Astrocyte of the cerebellum (primary cell): ENCODE measurements at regions not wholly inside any gene's neighbourhood (a gene's known extent, or its start where the extent isn't known, plus 50 kb on each side); places are given as distances from the start of the nearest gene placed in this dataset.

Experiments used
- DNase-seq: peaks from one replicate; pipeline ENCODE4 v3.0.0-alpha.2; 2011; ENCODE audit warnings: low read depth
- H3K4me3 ChIP-seq: 2 replicates; pipeline ENCODE4 v1.5.1; 2011; ENCODE audit warnings: mild to moderate bottlenecking, low read depth, low read length, moderate library complexity
- in situ Hi-C: cut with HindIII; loops from 2 replicates; pipeline ENCODE4 v1.10.0; 2017; ENCODE audit warnings: low sequenced_read_pairs
- TF ChIP-seq, protein P1 (sequence below): IDR thresholded peaks from 2 replicates; pipeline ENCODE4 v1.5.1; 2012; ENCODE audit warnings: low read length, low read depth, moderate library complexity, mild to moderate bottlenecking; ENCODE audit errors: missing control alignments

DNA sequence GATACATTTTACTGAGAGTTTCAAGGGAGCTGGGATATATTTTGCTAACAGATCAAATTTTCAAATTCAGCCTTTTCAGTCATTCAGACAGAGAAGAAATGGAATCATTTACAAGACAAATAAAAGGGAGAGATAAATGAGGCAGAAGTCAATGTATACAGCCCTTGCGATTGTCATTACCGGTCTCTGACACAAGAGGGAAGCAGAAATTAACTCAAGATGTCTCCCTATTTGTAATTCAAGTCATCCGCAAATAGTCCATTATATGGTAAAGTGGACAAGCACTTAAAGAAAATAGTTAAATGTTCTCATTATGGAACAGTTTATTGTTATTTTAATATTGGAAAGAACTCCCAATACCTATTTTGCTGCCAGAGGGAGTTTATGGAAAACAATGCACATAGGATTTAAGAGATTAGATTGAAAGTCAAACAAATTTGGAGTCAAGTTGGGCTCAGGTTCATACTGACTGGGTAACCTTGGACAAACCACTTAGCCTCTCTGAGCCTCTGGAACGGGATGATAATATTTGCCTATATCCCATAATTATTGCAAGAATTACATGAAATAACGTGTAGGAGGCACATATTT lies 89.3 kb upstream of the PRKCQ start:
- TF ChIP-seq, protein P1, sequence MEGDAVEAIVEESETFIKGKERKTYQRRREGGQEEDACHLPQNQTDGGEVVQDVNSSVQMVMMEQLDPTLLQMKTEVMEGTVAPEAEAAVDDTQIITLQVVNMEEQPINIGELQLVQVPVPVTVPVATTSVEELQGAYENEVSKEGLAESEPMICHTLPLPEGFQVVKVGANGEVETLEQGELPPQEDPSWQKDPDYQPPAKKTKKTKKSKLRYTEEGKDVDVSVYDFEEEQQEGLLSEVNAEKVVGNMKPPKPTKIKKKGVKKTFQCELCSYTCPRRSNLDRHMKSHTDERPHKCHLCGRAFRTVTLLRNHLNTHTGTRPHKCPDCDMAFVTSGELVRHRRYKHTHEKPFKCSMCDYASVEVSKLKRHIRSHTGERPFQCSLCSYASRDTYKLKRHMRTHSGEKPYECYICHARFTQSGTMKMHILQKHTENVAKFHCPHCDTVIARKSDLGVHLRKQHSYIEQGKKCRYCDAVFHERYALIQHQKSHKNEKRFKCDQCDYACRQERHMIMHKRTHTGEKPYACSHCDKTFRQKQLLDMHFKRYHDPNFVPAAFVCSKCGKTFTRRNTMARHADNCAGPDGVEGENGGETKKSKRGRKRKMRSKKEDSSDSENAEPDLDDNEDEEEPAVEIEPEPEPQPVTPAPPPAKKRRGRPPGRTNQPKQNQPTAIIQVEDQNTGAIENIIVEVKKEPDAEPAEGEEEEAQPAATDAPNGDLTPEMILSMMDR = peak; percentile 71
- no peak overlapping the region for H3K4me3 ChIP-seq
- in situ Hi-C loops = no loop called here
- DNase-seq = peak; percentile 43

DNA sequence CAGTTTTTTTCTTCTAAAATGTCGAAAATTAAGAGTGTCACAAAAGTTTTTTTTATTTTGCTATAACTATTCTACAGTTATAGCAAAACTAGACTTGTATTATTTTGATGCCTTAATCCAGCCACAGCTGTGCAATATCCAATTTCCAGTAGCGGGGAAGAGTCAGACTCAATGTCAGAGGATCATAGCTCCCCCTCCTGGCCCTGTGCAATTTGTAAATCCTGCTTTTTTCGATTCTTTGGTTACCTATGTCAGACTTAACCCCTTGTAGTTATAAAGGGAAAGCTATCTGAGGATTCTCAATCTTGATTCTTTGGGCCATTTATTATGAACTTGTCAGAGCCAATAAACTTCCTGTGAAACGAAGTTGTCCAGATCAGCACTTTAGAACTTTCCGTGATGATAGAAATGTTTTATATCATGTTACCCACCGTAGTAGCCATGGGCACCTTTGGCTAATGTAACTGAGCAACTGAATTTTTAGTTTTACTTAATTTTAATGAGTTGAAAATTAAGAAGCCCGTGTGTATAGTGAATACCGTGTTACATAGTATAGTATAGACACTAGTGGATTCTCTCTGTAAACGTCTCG lies 87.7 kb upstream of the PRKCQ start:
- in situ Hi-C loops = no loop called here
- no peak overlapping the region for H3K4me3 ChIP-seq
- TF ChIP-seq, protein P1 = peak; percentile 76
- DNase-seq = peak; percentile 22

DNA sequence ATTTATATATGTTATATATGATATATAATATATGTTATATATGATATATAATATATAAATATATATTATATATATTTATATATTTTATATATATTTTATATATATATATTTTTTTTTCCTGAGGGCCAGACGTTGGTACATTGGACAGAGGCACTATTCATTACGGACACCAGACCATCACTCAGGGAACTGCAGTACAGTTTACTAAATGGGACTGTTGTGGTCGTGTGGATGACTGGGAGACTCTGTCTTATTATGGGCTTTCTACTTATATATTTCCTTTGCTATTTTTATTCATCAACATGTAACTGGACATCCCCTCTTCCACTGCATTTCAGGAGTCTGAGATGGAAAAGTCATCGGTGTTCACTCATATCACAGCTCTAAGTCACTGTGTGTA lies 87.1 kb upstream of the PRKCQ start:
- TF ChIP-seq, protein P1 = no peak
- H3K4me3 ChIP-seq = no peak overlapping the region
- in situ Hi-C loops = no loop called here
- DNase-seq = no peak

DNA sequence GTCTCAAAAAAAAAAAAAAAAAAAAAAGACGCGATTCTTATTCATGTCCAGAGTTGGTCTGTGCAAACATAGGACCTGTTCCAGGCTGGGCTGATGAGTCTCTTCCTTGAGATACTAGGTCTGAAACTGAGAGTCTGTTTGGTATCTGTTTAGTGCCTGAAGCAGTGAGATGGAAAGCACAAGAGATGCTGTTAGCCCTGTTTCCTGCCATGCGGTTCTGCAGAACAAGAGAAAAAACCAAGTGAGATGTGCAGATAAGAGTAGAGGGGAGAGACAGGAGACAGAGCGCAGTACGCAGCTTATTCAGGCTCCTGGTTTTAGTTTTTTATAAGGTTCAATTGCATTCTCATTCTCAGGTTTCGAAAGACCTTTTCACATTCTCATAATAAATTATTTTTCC lies 85.8 kb upstream of the PRKCQ start:
- DNase-seq = no peak
- no peak overlapping the region for H3K4me3 ChIP-seq
- in situ Hi-C loops = no loop called here
- TF ChIP-seq, protein P1 = no peak

DNA sequence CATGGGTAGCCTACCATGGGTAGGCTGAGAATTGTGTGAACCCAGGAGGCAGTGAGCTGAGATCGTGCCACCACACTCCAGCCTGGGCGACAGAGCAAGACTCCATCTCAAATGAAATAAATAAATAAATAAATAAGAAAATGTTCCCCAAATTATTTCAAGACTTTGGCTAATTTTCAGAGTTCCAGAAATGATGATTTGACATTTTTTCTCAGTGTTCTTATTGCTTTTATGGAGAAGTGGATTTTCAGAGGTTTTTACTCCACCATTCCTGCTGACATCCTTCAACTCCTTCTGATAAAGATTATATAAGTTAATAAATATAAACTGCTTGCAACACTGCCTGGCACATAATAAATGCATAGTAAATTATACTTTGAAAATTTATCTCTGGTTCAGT lies 80.4 kb upstream of the PRKCQ start:
- in situ Hi-C loops = no loop called here
- H3K4me3 ChIP-seq = no peak overlapping the region
- DNase-seq = no peak
- TF ChIP-seq, protein P1 = no peak

DNA sequence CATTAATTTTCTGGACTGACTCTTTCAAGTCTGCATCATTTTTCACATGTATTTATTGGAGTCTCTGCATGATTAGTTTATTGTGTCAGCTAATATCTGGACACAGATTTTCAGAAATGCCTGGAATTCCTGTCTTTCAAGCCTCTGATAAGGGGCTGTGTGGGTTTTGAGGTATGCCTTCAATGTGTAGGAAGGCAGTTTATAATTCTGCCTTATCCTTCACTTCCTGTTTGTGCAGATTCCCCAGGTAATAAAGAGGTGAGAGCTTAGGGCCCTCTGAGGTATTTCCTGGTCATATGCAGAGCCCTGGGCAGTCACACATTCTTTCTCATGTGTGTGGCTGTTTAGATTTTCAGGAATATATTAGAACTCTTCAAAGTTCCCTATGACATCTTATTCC lies 79.4 kb upstream of the PRKCQ start:
- TF ChIP-seq, protein P1 = no peak
- no peak overlapping the region for H3K4me3 ChIP-seq
- in situ Hi-C loops = no loop called here
- DNase-seq = no peak
